HCT116 (cell line): ENCODE measurements at regions not wholly inside any gene's neighbourhood (a gene's known extent, or its start where the extent isn't known, plus 50 kb on each side); places are given as distances from the start of the nearest gene placed in this dataset.

Source experiments
- ATAC-seq: fragments of 200-7000 bp; cut with Tn5 transposase; 2 replicates; pipeline ENCODE4 v1.9.1; 2020; ENCODE audit warnings: mild to moderate bottlenecking, moderate library complexity
- BruUV-seq: library from RNA; stranded (reverse); fragments of 400-500 nt; replicated peaks from 2 replicates; lab custom pipeline; 2021; lab: Mats Ljungman, UMichigan
- CTCF ChIA-PET: fragments of 300-600 bp; sonication (Branson Sonifier 250); formaldehyde crosslinking; loops from one replicate; lab custom pipeline; 2021; ENCODE audit warnings: antibody characterized with exemption; lab: Charles Lee
- POLR2A ChIA-PET: fragments of 300-600, 350-600 bp; sonication (Branson Sonifier 250); formaldehyde crosslinking; loops from one replicate; lab custom pipeline; 2021; ENCODE audit warnings: antibody characterized with exemption; lab: Charles Lee
- RAD21 ChIA-PET, 2 experiments: fragments of 300-600 bp; sonication (Branson Sonifier 250); formaldehyde crosslinking; loops; one replicate each; lab custom pipeline; 2023; ENCODE audit warnings: low total read pairs in 2 of 2; ENCODE audit not compliant: uncharacterized antibody in 2 of 2, unreplicated experiment in 2 of 2, low non-redundant PET in 1 of 2; lab: Charles Lee
- DNase-seq: peaks from one replicate; pipeline ENCODE4 v3.0.0-alpha.2; 2010; ENCODE audit warnings: low read depth, low spot score
- H2AFZ ChIP-seq: fragments of 200-600 bp; shearing (Covaris generic), sonication (generic); 2 replicates; pipeline ENCODE4 v1.6.1; 2017; ENCODE audit warnings: low read depth, mixed run types, mixed read lengths, antibody characterized with exemption, low read length; ENCODE audit not compliant: poor library complexity, severe bottlenecking
- H3K27ac ChIP-seq: 2 replicates; pipeline ENCODE4 v1.5.1; 2012; ENCODE audit warnings: low read depth, low read length
- H3K27me3 ChIP-seq: fragments of 200-600 bp; sonication (generic); 2 replicates; pipeline ENCODE4 v1.6.1; 2016; ENCODE audit warnings: mixed run types, low read length, mixed read lengths; ENCODE audit not compliant: insufficient read depth
- H3K36me3 ChIP-seq, 2 experiments: fragments of 200-500 bp in 1 of 2; fragments of 200-600 bp in 1 of 2; sonication (Bioruptor generic) in 1 of 2; sonication (generic) in 1 of 2; 2 replicates each; pipeline versions ENCODE4 v1.5.1 to v1.6.1; 2014 to 2016; ENCODE audit warnings: low read length in 2 of 2, inconsistent platforms in 1 of 2, mixed read lengths in 1 of 2, mixed run types in 1 of 2; ENCODE audit not compliant: insufficient read depth in 2 of 2, control insufficient read depth in 1 of 2
- H3K4me1 ChIP-seq, 2 experiments: fragments of 200-600 bp in 1 of 2; sonication (generic) in 1 of 2; 2 replicates each; pipeline versions ENCODE4 v1.5.1 to v1.6.1; 2012 to 2017; ENCODE audit warnings: low read length in 2 of 2, inconsistent platforms in 1 of 2, mild to moderate bottlenecking in 1 of 2, mixed read lengths in 1 of 2, mixed run types in 1 of 2, moderate library complexity in 1 of 2; ENCODE audit not compliant: insufficient read depth in 2 of 2, control insufficient read depth in 1 of 2
- H3K4me2 ChIP-seq: fragments of 200-600 bp; sonication (generic); 2 replicates; pipeline ENCODE4 v1.6.1; 2017; ENCODE audit warnings: mixed run types, low read length, mixed read lengths
- H3K4me3 ChIP-seq, 2 experiments: fragments of 200-600 bp in 1 of 2; sonication (generic) in 1 of 2; replicated peaks in 1 of 2; 2 replicates each; pipeline ENCODE4 v1.5.1; 2011 to 2016; ENCODE audit warnings: low read length in 2 of 2, control low read depth in 1 of 2, low read depth in 1 of 2, mild to moderate bottlenecking in 1 of 2, mixed read lengths in 1 of 2, mixed run types in 1 of 2
- H3K79me2 ChIP-seq: fragments of 200-600 bp; sonication (generic); 2 replicates; pipeline ENCODE4 v1.6.1; 2017; ENCODE audit warnings: mild to moderate bottlenecking, mixed run types, low read length, moderate library complexity, mixed read lengths; ENCODE audit not compliant: insufficient read depth
- H3K9ac ChIP-seq: fragments of 200-600 bp; sonication (generic); 2 replicates; pipeline ENCODE4 v1.6.1; 2016; ENCODE audit warnings: low read length, mixed read lengths
- H3K9me2 ChIP-seq: fragments of 200-600 bp; sonication (generic), shearing (Covaris generic); 2 replicates; pipeline ENCODE4 v1.6.1; 2017; ENCODE audit warnings: mixed run types, mild to moderate bottlenecking, moderate library complexity; ENCODE audit not compliant: insufficient read depth
- H3K9me3 ChIP-seq, 2 experiments: fragments of 200-500 bp in 1 of 2; fragments of 200-600 bp in 1 of 2; sonication (Bioruptor generic) in 1 of 2; sonication (generic) in 1 of 2; 2 replicates each; pipeline ENCODE4 v1.6.1; 2014 to 2017; ENCODE audit warnings: low read length in 2 of 2, mixed read lengths in 2 of 2, inconsistent platforms in 1 of 2, low read depth in 1 of 2, mild to moderate bottlenecking in 1 of 2, mixed run types in 1 of 2, moderate library complexity in 1 of 2; ENCODE audit not compliant: control insufficient read depth in 1 of 2, insufficient read depth in 1 of 2
- H4K20me1 ChIP-seq: fragments of 200-600 bp; sonication (generic), shearing (Covaris generic); 2 replicates; pipeline ENCODE4 v1.6.1; 2017; ENCODE audit warnings: mixed run types, mild to moderate bottlenecking, moderate library complexity; ENCODE audit not compliant: insufficient read depth
- CBX3 ChIP-seq: IDR thresholded peaks from 2 replicates; pipeline ENCODE4 v1.6.1; 2012; ENCODE audit warnings: low read depth
- CEBPB ChIP-seq: IDR thresholded peaks from 2 replicates; pipeline ENCODE4 v1.6.1; 2012; ENCODE audit warnings: low read depth
- EGR1 ChIP-seq: IDR thresholded peaks from 2 replicates; pipeline ENCODE4 v1.6.1; 2012; ENCODE audit warnings: low read depth
- ELF1 ChIP-seq: IDR thresholded peaks from 2 replicates; pipeline ENCODE4 v1.6.1; 2012; ENCODE audit warnings: low read depth, borderline replicate concordance
- FOSL1 ChIP-seq: IDR thresholded peaks from 2 replicates; pipeline ENCODE4 v1.6.1; 2012; ENCODE audit warnings: low read depth
- POLR2A ChIP-seq: IDR thresholded peaks from 2 replicates; pipeline ENCODE4 v1.7.0; 2011; ENCODE audit warnings: borderline replicate concordance; ENCODE audit not compliant: insufficient read depth, insufficient read length; ENCODE audit errors: extremely low read depth
- POLR2AphosphoS5 ChIP-seq: IDR thresholded peaks from 2 replicates; pipeline ENCODE4 v1.6.1; 2011; ENCODE audit warnings: mild to moderate bottlenecking, low read depth, low read length, moderate library complexity
- RAD21 ChIP-seq: IDR thresholded peaks from 2 replicates; pipeline ENCODE4 v1.6.1; 2012; ENCODE audit warnings: low read depth, mild to moderate bottlenecking
- SIN3A ChIP-seq: IDR thresholded peaks from 2 replicates; pipeline ENCODE4 v1.6.1; 2012; ENCODE audit warnings: low read depth
- SP1 ChIP-seq: IDR thresholded peaks from 2 replicates; pipeline ENCODE4 v1.6.1; 2012; ENCODE audit warnings: low read depth
- SRF ChIP-seq: IDR thresholded peaks from 2 replicates; pipeline ENCODE4 v1.6.1; 2012; ENCODE audit warnings: low read depth
- TCF7L2 ChIP-seq: IDR thresholded peaks from 2 replicates; pipeline ENCODE4 v1.7.0; 2011; ENCODE audit warnings: borderline replicate concordance, inconsistent platforms; ENCODE audit not compliant: insufficient read depth, insufficient read length; ENCODE audit errors: extremely low read depth
- YY1 ChIP-seq: IDR thresholded peaks from 2 replicates; pipeline ENCODE4 v1.6.1; 2011; ENCODE audit warnings: low read length, low read depth, moderate library complexity, mild to moderate bottlenecking; ENCODE audit not compliant: insufficient replicate concordance; ENCODE audit errors: extremely low read depth
- ZBTB33 ChIP-seq: IDR thresholded peaks from 2 replicates; pipeline ENCODE4 v1.6.1; 2011; ENCODE audit warnings: mild to moderate bottlenecking, low read length, moderate library complexity; ENCODE audit not compliant: insufficient replicate concordance; ENCODE audit errors: extremely low read depth
- ZNF274 ChIP-seq: fragments of 200-500 bp; sonication (Bioruptor generic); IDR thresholded peaks from 2 replicates; pipeline ENCODE4 v1.6.1; 2014; ENCODE audit warnings: mild to moderate bottlenecking, low read depth, low read length, inconsistent platforms
- intact Hi-C: fragments of 100-400 bp; cut with micrococcal nuclease; formaldehyde crosslinking; loops from 2 replicates; pipeline ENCODE4 v1.10.0; 2022
- TF ChIP-seq, protein P1 (sequence below), 3 experiments: fragments of 200-600 bp in 1 of 3; sonication (generic) in 1 of 3; IDR thresholded peaks in 2 of 3; conservative IDR thresholded peaks in 1 of 3; 2 replicates each; pipeline ENCODE4 v1.5.1; 2012 to 2017; ENCODE audit warnings: low read depth in 2 of 3, low read length in 2 of 3, antibody characterized with exemption in 1 of 3, borderline replicate concordance in 1 of 3, control low read depth in 1 of 3, mild to moderate bottlenecking in 1 of 3, mixed read lengths in 1 of 3, mixed run types in 1 of 3, moderate library complexity in 1 of 3; ENCODE audit not compliant: insufficient read depth in 1 of 3

DNA sequence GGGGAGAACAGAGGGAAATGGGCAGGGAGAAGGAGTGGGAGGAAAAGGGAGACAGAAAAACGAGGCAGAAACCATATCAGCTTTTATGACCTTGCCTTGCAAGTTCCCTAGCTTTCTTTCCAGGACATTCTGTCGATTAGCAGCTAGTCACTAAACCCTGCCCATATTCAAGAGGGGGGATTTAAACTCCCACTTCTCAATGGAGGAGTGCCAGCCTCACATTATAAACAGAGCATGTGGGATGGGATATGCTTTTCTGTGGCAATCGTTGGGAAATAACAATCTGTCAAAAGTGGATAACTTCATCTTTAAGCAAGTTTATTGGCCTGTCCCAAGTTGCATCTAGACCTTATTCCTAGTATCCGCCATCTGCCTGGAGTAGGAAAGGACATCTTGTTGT lies 57.0 kb upstream of the TMEM170B start:
- Histone ChIP-seq H3K4me2 (no peak overlapping the region), H3K4me3 (no peak overlapping the region), H4K20me1 (no peaks in the 10 kb centered on the region), H3K36me3 (no peaks in the 10 kb centered on the region), H3K9me2 (no peaks in the 10 kb centered on the region), H3K79me2 (no peaks in the 10 kb centered on the region), H3K27ac (no peak overlapping the region), H3K9ac (no peak overlapping the region), H3K4me1 (no peaks in the 10 kb centered on the region), H3K9me3 (no peaks in the 10 kb centered on the region), H2AFZ (no peak overlapping the region), H3K27me3 (no peaks in the 10 kb centered on the region)
- CTCF ChIA-PET = no interaction called here
- DNase-seq (no peak), ATAC-seq (no peak)
- POLR2A ChIA-PET = no interaction called here
- BruUV-seq = no TSS peak
- RAD21 ChIA-PET = no interaction called here
- TF ChIP-seq POLR2A (no peak), EGR1 (no peak), CEBPB (no peak), YY1 (no peak), POLR2AphosphoS5 (no peak), ZBTB33 (no peak), RAD21 (no peak), SP1 (no peak)
- intact Hi-C loops = no loop called here

DNA sequence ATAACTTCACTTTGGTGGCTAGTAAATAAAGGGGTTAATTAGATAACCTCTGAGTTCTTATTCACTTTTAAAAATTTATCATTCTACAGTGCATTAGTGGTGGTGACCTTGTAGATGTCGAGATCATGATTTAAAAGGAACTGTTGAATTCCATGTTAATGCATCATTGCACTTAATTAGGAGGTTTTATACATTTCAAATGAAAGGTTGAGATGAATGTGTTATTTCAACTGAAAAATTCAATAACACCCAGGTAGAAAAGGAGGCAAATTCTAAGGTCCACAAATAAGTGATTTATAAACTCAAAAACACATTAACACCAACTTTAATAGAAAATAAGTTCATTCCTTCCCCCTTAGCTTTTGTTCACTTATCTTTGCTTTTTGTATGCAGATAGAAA lies 58.3 kb upstream of the TMEM170B start:
- no peak overlapping the region for H2AFZ ChIP-seq
- H3K9me3 ChIP-seq = no peaks in the 10 kb centered on the region
- H3K9me2 ChIP-seq = no peaks in the 10 kb centered on the region
- CTCF ChIA-PET = no interaction called here
- POLR2A ChIA-PET = no interaction called here
- H4K20me1 ChIP-seq = no peaks in the 10 kb centered on the region
- H3K36me3 ChIP-seq = no peaks in the 10 kb centered on the region
- no peaks in the 10 kb centered on the region for H3K79me2 ChIP-seq
- intact Hi-C loops = no loop called here
- RAD21 ChIA-PET = no interaction called here
- no peak overlapping the region for H3K9ac ChIP-seq
- no peaks in the 10 kb centered on the region for H3K4me1 ChIP-seq
- H3K4me2 ChIP-seq = no peak overlapping the region
- H3K27me3 ChIP-seq = no peaks in the 10 kb centered on the region
- DNase-seq = no peak
- no TSS peak for BruUV-seq
- ATAC-seq = no peak
- no peak overlapping the region for H3K27ac ChIP-seq
- H3K4me3 ChIP-seq = no peak overlapping the region
- TF ChIP-seq RAD21 = no peak
- TF ChIP-seq SRF = no peak
- no peak for TF ChIP-seq EGR1
- no peak for TF ChIP-seq SIN3A
- TF ChIP-seq TCF7L2 = no peak
- TF ChIP-seq ZNF274 = no peak
- TF ChIP-seq ELF1 = no peak
- no peak for TF ChIP-seq CBX3
- TF ChIP-seq, protein P1, sequence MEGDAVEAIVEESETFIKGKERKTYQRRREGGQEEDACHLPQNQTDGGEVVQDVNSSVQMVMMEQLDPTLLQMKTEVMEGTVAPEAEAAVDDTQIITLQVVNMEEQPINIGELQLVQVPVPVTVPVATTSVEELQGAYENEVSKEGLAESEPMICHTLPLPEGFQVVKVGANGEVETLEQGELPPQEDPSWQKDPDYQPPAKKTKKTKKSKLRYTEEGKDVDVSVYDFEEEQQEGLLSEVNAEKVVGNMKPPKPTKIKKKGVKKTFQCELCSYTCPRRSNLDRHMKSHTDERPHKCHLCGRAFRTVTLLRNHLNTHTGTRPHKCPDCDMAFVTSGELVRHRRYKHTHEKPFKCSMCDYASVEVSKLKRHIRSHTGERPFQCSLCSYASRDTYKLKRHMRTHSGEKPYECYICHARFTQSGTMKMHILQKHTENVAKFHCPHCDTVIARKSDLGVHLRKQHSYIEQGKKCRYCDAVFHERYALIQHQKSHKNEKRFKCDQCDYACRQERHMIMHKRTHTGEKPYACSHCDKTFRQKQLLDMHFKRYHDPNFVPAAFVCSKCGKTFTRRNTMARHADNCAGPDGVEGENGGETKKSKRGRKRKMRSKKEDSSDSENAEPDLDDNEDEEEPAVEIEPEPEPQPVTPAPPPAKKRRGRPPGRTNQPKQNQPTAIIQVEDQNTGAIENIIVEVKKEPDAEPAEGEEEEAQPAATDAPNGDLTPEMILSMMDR (IDR thresholded peaks at IDR 0.05 in 2 of 3, conservative IDR thresholded peaks at IDR 0.05 in 1 of 3; ENCODE audit: borderline replicate concordance in 1 of 3, insufficient read depth in 1 of 3, low read depth in 2 of 3, low read length in 2 of 3) = no peak
- TF ChIP-seq FOSL1 = no peak
